Natural killer cell (primary cell): ENCODE measurements at regions not wholly inside any gene's neighbourhood (a gene's known extent, or its start where the extent isn't known, plus 50 kb on each side); places are given as distances from the start of the nearest gene placed in this dataset.

Source experiments
- ATAC-seq, 3 donors: fragments of 150-1000 bp in 2 of 3; fragments of 200-7000 bp in 1 of 3; cut with Tn5 transposase; 1 replicate in 1 of 3; 2 replicates in 2 of 3; pipeline ENCODE4 v1.10.0; 2021; ENCODE audit warnings: mild to moderate bottlenecking in 2 of 3, moderate library complexity in 2 of 3
- DNase-seq, 2 donors: peaks; one replicate each; pipeline versions ENCODE4 v3.0.0 to v3.0.0-alpha.2; 2013 to 2021; ENCODE audit warnings: mixed read lengths in 1 of 2
- H3K27ac ChIP-seq: one replicate; pipeline ENCODE4 v1.5.1; 2013; ENCODE audit warnings: mild to moderate bottlenecking, low read length
- H3K27me3 ChIP-seq: one replicate; pipeline ENCODE4 v1.6.1; 2013; ENCODE audit warnings: low read length; ENCODE audit not compliant: control insufficient read depth, insufficient read depth
- H3K36me3 ChIP-seq: one replicate; pipeline ENCODE4 v1.6.1; 2013; ENCODE audit warnings: low read length; ENCODE audit not compliant: control insufficient read depth, insufficient read depth
- H3K4me1 ChIP-seq: one replicate; pipeline ENCODE4 v1.6.1; 2013; ENCODE audit warnings: low read length; ENCODE audit not compliant: control insufficient read depth, insufficient read depth
- H3K4me3 ChIP-seq: one replicate; pipeline ENCODE4 v1.5.1; 2013; ENCODE audit warnings: low read length
- H3K9me3 ChIP-seq: one replicate; pipeline ENCODE4 v1.6.1; 2013; ENCODE audit warnings: low read length; ENCODE audit not compliant: control insufficient read depth, insufficient read depth
- H3K27ac Mint-ChIP-seq, 2 donors: one replicate each; pipeline ENCODE4 v1.8.0; 2022; ENCODE audit warnings: mild to moderate bottlenecking in 2 of 2, mixed read lengths in 2 of 2, moderate library complexity in 1 of 2
- H3K27me3 Mint-ChIP-seq, 2 donors: one replicate each; pipeline ENCODE4 v1.8.0; 2022; ENCODE audit warnings: low read depth in 2 of 2, mixed read lengths in 2 of 2
- H3K36me3 Mint-ChIP-seq: one replicate; pipeline ENCODE4 v1.8.0; 2022; ENCODE audit warnings: mixed read lengths
- H3K4me1 Mint-ChIP-seq, 2 donors: one replicate each; pipeline ENCODE4 v1.8.0; 2022; ENCODE audit warnings: mixed read lengths in 2 of 2
- H3K4me3 Mint-ChIP-seq: one replicate; pipeline ENCODE4 v1.8.0; 2022; ENCODE audit warnings: mild to moderate bottlenecking, moderate library complexity, mixed read lengths
- H3K9me3 Mint-ChIP-seq, 2 donors: one replicate each; pipeline ENCODE4 v1.8.0; 2022; ENCODE audit warnings: mixed read lengths in 2 of 2
- WGBS: methylation state at CpG from one replicate; pipeline ENCODE4 v1.1.7; 2013; ENCODE audit warnings: missing lambda C conversion rate; ENCODE audit not compliant: insufficient coverage; 5-methylcytosine and 5-hydroxymethylcytosine counted together
- intact Hi-C: fragments of 100-400 bp; cut with micrococcal nuclease; formaldehyde crosslinking; loops from one replicate; pipeline ENCODE4 v1.14.2; 2022
- TF ChIP-seq, protein P1 (sequence below): fragments of 200-600 bp; IDR thresholded peaks from one replicate; pipeline ENCODE4 v1.8.0; 2022; ENCODE audit warnings: antibody characterized with exemption

DNA sequence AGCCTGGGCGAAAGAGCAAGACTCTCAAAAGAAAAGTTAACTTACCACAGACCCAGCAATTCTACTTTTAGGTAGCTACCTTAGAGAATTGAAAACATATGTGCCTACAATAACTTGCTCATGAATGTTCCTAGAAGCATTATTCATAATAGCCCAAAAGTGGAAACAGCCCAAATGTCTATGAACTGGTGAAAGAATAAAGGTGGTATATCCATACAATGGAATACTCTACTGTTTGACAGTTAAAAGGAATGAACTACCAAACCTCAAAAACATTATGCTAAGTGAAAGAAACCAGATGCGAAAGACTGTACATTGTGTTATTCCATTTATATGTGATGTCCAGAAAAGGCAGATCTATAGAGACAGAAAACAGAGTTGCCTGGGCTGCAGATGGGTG is 131.4 kb downstream of the UCHL1 start:
- Mint-ChIP-seq H3K9me3 (peaks cover 0 to 7% of the 10 kb centered on the region in 2 donors), H3K27me3 (no peaks in the 10 kb centered on the region), H3K4me3 (no peak overlapping the region), H3K27ac (no peak overlapping the region), H3K4me1 (no peaks in the 10 kb centered on the region), H3K36me3 (no peaks in the 10 kb centered on the region)
- Histone ChIP-seq H3K9me3 (no peaks in the 10 kb centered on the region), H3K4me3 (no peak overlapping the region), H3K27me3 (no peaks in the 10 kb centered on the region), H3K36me3 (no peaks in the 10 kb centered on the region), H3K27ac (no peak overlapping the region), H3K4me1 (no peaks in the 10 kb centered on the region)
- TF ChIP-seq, protein P1, sequence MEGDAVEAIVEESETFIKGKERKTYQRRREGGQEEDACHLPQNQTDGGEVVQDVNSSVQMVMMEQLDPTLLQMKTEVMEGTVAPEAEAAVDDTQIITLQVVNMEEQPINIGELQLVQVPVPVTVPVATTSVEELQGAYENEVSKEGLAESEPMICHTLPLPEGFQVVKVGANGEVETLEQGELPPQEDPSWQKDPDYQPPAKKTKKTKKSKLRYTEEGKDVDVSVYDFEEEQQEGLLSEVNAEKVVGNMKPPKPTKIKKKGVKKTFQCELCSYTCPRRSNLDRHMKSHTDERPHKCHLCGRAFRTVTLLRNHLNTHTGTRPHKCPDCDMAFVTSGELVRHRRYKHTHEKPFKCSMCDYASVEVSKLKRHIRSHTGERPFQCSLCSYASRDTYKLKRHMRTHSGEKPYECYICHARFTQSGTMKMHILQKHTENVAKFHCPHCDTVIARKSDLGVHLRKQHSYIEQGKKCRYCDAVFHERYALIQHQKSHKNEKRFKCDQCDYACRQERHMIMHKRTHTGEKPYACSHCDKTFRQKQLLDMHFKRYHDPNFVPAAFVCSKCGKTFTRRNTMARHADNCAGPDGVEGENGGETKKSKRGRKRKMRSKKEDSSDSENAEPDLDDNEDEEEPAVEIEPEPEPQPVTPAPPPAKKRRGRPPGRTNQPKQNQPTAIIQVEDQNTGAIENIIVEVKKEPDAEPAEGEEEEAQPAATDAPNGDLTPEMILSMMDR: no peak
- intact Hi-C loops: no loop called here
- WGBS: 90% methylated on average over 2 of the region's 2 CpGs
- no peak for ATAC-seq
- no peak for DNase-seq

DNA sequence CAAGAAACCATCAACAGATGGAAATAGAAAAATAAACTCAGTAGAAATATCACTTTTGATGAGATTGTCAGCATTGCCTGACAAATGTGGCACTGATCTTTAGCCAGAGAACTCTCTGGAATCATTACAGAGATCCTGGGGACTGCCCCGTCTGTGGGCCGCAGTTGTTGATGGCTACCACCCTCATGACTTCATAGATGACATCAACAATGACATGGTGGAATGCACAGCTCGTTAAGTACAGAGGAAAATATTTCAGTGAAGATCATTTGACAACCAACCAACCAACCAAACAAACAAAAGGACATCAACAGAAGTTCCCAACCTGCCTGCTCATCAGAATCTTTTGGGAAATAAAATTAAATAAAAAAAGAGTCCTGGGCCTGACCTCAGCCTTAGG is 132.6 kb downstream of the UCHL1 start:
- 90% methylated on average over 2 of the region's 3 CpGs for WGBS
- no peaks in the 10 kb centered on the region for H3K36me3 Mint-ChIP-seq
- no peak overlapping the region for H3K27ac Mint-ChIP-seq
- Histone ChIP-seq H3K27me3 (no peaks in the 10 kb centered on the region), H3K9me3 (no peaks in the 10 kb centered on the region), H3K36me3 (no peaks in the 10 kb centered on the region), H3K4me1 (no peaks in the 10 kb centered on the region), H3K27ac (no peak overlapping the region), H3K4me3 (no peak overlapping the region)
- H3K4me1 Mint-ChIP-seq: no peaks in the 10 kb centered on the region
- H3K9me3 Mint-ChIP-seq: peaks cover 0 to 4% of the 10 kb centered on the region in 2 donors
- TF ChIP-seq, protein P1: no peak
- ATAC-seq: no peak
- H3K4me3 Mint-ChIP-seq: no peak overlapping the region
- intact Hi-C loops: no loop called here
- H3K27me3 Mint-ChIP-seq: no peaks in the 10 kb centered on the region
- DNase-seq: no peak

DNA sequence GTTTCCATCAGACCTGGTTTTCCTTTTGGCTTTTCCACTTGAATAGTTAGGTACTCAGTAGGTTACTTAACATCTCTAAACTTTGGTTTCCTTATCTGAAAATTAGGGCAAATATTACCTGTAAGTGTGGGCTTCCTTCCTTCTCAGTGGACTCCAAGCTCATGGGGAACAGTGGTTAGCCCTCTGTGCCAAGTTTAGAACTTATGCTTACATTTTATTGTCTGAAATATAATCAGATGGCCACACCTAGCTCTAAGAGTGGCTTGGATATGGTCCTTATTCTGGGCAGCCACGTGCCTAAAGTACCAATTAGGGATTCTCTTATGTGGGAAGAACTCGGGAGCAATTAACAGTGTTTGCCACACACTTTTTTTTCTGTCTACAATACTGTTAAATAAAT is 133.9 kb downstream of the UCHL1 start:
- Mint-ChIP-seq H3K27me3 (no peaks in the 10 kb centered on the region), H3K9me3 (peaks cover 0 to 4% of the 10 kb centered on the region in 2 donors), H3K36me3 (no peaks in the 10 kb centered on the region), H3K27ac (no peak overlapping the region), H3K4me3 (no peak overlapping the region), H3K4me1 (no peaks in the 10 kb centered on the region)
- no peak for DNase-seq
- intact Hi-C loops: no loop called here
- ATAC-seq: no peak
- TF ChIP-seq, protein P1: no peak
- WGBS: 54% methylated on average over 1 of the region's 2 CpGs
- Histone ChIP-seq H3K36me3 (no peaks in the 10 kb centered on the region), H3K9me3 (no peaks in the 10 kb centered on the region), H3K4me1 (no peaks in the 10 kb centered on the region), H3K4me3 (no peak overlapping the region), H3K27ac (no peak overlapping the region), H3K27me3 (no peaks in the 10 kb centered on the region)

DNA sequence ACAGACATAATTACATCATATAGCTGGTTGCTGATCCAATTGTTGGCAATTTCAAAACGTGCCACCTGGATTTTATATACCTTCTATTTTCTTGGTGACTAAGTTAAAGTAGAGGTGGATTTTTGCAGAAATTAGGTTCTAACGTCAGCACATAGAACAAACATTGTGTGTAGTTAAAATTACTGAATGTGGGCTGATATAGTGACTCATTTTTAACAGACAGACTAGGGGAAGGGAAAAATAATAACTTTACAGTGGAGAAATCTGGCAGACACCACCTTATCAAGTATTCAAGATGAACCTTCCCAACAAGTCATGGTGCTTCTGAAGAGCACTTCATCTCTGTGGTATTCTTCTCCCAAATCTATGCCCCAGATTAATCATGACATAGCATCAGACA is 134.5 kb downstream of the UCHL1 start:
- Histone ChIP-seq H3K27me3 (no peaks in the 10 kb centered on the region), H3K4me1 (no peaks in the 10 kb centered on the region), H3K36me3 (no peaks in the 10 kb centered on the region), H3K27ac (no peak overlapping the region), H3K9me3 (no peaks in the 10 kb centered on the region), H3K4me3 (no peak overlapping the region)
- TF ChIP-seq, protein P1: no peak
- Mint-ChIP-seq H3K27me3 (no peaks in the 10 kb centered on the region), H3K4me3 (no peak overlapping the region), H3K4me1 (no peaks in the 10 kb centered on the region), H3K36me3 (no peaks in the 10 kb centered on the region), H3K27ac (no peak overlapping the region), H3K9me3 (peaks cover 0 to 4% of the 10 kb centered on the region in 2 donors)
- no peak for DNase-seq
- ATAC-seq: no peak
- intact Hi-C loops: no loop called here
- WGBS: 63% methylated on average over 1 of the region's 2 CpGs
